MV-4-11 (cell line): ENCODE measurements at regions not wholly inside any gene's neighbourhood (a gene's known extent, or its start where the extent isn't known, plus 50 kb on each side); places are given as distances from the start of the nearest gene placed in this dataset.
"Not testable (repeated sequence)": the region's sequence is repeated elsewhere in the genome, so short reads cannot be mapped to it uniquely, and the experiment has no call there.

ENCODE experiments used
- DNase-seq: peaks from one replicate; lab custom pipeline; 2025; lab: John Stamatoyannopoulos, UW

DNA sequence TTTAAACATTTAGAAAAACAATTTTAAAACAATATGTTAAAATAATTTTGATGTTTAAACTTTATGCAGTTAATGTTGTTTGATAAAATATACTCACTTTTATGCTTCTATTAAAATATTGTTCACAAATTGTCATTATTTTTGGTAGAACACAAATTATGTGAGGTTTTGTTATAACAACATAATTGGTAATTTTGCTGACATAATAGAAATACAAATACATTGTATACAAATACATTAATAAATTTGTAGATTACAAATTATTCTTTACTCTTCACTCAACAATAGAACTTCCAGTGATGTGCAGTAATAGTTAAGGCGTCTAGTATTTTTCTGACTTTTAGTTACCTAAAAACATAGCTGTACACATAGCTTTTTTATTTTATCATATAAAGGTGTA is 1472.4 kb upstream of the ADGRL3 start:
- no peak for DNase-seq

- no peak for DNase-seq
Observed at GRCh38 chr4:59728496-59728895, 1471.6 kb upstream of the ADGRL3 start.

DNA sequence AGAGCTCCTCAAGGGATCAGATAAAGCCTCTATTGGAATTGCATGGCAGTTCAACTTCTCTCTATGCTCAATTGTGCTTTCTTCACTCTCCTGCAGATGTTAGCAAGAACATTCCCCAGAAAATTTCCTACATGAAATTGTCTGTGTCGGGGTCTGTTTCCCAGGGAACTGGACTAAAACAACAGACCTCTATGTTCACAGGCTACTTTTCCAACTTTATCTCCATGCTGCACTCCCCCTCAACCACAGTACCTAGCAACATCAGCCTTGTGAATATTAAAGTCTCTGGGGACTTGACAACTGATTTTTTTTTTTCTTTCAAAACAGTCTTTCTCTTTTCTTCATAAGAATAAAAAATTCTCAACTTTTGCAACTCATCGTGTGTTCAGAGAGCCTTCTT is 1470.8 kb upstream of the ADGRL3 start:
- DNase-seq = no peak

DNA sequence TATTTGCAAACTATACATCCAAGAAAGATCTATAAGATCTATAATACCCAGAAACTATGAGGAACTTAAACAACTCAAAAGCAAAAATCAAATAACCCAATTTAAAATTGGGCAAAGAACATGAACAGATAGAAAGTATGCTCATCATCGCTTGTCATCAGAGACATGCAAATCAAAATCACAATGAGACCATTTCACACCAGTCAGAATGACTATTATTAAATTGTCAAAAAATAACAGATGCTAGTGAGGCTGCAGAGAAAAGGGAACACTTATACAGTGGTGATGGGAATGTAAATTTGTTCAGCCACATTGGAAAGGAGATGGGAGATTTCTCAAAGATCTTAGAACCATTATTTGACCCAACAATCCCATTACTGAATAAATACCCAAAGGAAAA is 1451.7 kb upstream of the ADGRL3 start:
- DNase-seq = no peak

DNA sequence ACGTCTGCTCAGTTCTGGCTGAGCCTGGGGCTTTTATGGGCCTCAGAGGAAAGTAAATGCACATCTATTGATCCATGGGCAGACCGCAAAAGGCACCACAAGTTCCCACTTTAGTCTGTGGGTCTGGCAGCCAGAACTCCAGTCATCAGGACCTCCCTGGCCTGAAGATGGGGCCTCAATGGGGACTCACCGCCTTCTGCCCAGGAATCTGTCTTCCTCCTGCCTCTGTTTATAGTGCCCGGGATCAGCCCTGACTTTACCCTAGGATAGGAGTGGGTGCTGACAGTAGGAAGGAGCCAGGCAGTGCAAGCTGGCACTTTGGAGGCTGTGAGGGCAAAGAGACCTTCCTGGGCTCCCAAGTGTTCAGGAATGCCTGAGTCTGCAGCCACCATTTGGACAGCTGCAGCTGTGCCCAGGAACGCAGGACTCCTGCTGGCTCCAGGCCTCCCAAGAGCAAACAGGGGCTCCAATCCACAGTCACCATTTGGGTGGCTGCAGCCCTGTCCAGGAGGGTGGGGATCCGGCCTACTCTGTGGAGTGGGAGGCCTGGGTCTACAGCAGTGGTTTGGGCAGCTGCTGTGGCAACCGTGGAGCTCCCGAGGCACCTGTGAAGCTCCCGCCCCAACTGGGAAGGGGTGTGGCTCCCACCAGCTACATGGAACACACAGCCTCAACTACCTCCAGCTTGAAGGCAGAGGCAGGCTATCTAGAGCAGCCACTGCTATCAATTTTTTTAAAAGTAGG is 1440.9 kb upstream of the ADGRL3 start:
- DNase-seq = no peak

- no peak for DNase-seq
Observed at GRCh38 chr4:59762344-59762743, 1437.8 kb upstream of the ADGRL3 start.

DNA sequence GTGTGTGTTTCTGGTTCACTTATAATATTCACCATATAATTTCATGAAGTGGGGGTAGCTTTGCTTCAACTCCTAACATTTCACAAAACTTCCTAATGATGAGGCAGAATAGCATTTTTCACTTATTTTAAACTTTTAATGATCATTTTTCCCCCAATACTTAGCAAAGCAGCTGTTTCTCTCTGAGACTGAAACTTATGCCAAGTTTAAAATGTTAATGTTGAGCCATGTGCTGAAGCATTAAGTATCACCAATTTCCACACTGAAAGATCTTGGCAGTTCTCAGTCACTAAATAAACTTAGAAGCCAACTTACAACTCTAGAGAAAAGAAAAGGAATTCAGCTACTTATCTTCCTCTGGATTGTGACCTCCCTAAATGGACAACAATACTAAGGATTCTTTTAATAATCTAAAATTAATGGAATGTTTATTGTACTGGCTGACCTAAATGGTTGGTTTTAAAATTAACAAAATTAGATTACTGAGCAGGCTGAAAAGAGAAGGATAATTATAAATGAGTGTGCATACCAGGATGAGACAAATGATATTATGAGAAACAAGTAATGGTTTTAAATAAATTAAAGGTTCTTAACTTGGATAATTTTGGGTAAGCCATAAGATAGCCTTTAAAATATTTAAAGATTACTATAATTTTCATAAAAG is 1429.4 kb upstream of the ADGRL3 start:
- DNase-seq = no peak

- no peak for DNase-seq
Observed at GRCh38 chr4:59772641-59773139, 1427.4 kb upstream of the ADGRL3 start.

DNA sequence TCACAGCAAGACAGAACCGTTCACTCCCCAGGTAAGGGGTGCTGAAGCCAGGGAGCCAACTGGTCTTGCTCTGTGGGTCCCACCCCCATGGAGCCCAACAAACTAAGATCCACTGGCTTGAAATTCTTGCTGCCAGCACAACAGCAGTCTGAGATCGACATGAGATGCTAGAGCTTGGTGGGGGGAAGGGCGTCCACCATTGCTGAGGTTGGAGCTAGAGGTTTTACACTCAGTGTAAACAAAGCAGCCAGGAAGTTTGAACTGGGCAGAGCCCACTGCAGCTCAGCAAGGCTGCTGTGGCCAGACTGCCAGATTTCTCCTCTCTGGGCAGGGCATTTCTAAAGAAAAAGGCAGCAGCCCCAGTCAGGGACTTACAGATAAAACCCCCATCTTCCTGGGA is 1419.9 kb upstream of the ADGRL3 start:
- not testable (repeated sequence) for DNase-seq

- no peak for DNase-seq
Observed at GRCh38 chr4:59805176-59805575, 1395.0 kb upstream of the ADGRL3 start.

DNA sequence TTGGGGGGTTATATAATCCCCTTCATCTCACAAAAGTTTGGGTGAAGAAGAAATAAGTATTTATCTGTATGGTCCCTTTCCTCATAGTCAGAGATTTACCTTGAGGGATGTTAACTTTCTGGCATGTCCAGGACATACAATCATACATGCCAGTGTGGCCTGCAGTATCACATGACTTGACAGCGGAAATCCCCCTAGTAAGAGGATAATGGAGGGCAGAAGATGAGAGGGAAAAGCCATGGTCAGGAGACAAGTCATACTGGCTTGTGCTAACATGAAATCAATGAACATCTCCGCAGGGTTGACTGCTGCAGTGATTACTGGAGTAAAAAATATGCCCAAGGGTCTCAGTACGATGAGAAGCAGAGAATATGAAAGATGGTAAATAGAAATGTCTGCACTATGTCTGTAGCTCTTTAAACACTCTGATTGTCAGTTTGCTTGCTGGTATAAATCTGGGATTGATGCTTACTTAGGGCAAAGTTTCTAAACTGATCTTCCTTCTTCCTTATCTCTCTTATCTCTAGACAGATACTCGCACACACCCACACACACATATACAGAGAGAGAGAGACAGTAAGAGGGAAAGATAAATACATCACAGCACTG is 1385.6 kb upstream of the ADGRL3 start:
- DNase-seq = no peak

DNA sequence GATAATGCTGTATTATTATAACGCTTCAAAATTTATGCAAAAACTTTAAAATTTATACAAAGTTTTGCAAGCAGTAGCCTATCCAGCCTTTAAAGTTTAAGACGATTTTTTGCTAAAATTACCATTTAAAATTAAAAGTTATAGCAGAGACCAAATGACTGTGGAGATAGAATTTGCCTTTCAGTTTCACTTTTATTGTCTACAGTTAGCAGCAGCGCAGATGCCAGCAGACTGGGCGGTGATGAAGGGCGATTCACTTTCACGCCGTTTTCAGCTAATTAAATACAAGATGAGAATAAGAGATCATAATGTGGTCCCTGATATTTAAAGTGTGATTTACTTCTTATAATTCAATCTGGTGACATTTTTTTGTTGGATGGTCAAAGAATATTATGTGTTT is 1381.5 kb upstream of the ADGRL3 start:
- peak; percentile 2 for DNase-seq

GRCh38 chr4:59823311-59823710 is 1376.8 kb upstream of the ADGRL3 start:
- no peak for DNase-seq

- DNase-seq = no peak
Observed at GRCh38 chr4:59825104-59825503, 1375.0 kb upstream of the ADGRL3 start.

- no peak for DNase-seq
Observed at GRCh38 chr4:59831746-59832145, 1368.4 kb upstream of the ADGRL3 start.

- no peak for DNase-seq
Observed at GRCh38 chr4:59834943-59835342, 1365.2 kb upstream of the ADGRL3 start.

GRCh38 chr4:59837751-59838150 is 1362.4 kb upstream of the ADGRL3 start:
- DNase-seq = no peak

- DNase-seq = no peak
Observed at GRCh38 chr4:59838236-59838635, 1361.9 kb upstream of the ADGRL3 start.

DNA sequence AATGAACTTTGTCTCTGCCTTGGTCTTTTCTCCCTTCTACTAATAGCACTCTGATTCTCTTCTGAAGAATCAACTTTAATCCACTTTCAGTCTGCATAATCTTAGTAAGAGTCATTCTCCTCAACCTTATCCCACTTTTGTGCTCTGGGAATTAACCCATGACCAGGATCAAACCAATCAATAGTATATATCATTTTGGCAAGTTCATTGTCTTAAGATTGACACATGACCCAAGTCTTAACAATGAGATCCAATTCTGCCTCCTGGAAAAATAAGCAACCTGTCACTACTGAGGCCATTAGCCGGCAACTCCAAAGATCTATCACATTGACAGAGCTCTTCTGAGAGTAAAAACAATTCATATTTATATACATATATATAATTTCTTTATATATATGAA is 1358.4 kb upstream of the ADGRL3 start:
- no peak for DNase-seq

- DNase-seq = no peak
Observed at GRCh38 chr4:59848457-59848856, 1351.7 kb upstream of the ADGRL3 start.

DNA sequence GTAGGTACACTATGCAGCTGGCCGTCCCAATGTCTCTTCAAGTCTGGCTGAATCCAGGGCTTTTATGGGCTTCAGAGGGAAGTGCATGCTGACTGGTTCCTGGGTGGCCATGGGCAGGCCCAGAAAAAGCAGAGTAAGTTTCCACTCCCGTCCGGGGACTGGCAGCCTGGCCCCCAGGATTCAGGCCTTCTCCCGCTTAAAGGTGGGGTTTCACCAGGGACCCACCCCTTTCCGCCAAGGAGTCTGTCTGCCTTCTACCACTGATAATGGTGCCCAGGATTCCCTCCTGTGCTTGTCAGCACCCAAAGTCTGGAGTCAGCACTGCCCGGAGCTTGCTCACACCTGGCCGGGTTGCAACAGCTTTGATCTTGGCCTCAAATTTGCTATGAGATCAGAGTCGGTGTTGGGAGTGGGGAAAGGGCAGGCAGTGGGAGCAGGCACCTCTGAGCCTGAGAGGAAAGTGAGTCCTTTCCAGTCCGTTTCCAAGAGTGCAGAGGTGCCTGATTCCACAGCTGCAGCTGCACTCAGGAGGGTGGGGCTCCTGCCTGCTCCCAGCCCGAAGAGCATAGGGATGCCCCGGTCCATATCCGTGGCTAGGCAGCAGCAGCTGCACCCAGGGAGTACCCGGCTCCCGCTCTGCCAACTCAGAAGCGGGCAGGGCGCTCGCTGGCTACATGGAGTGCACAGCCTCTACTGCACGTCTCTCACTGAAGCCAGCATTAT is 1344.3 kb upstream of the ADGRL3 start:
- DNase-seq = no peak

GRCh38 chr4:59869056-59869455 is 1331.1 kb upstream of the ADGRL3 start:
- no peak for DNase-seq

DNA sequence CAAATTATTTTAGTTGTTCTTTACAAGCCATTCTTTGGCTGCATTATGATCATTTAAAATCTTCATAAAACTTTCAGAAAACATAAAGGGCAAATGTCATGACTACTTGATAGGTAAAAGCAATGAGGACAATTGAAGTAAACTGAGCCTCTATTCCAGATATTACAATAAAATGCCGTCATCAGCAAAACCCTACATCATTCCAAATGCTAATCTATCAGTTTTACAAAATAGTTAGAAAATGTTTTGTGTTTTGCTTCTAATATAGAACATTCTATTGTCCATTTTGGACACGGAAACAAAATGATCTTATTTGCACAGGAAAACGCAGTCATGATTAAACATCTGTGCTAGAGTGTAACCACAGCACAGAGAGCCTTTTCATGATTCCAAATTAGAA is 1330.6 kb upstream of the ADGRL3 start:
- DNase-seq = no peak
